GM21367 (cell line): ENCODE measurements at regions not wholly inside any gene's neighbourhood (a gene's known extent, or its start where the extent isn't known, plus 50 kb on each side); places are given as distances from the start of the nearest gene placed in this dataset.

ENCODE experiments used
- ATAC-seq: cut with Tn5 transposase; IDR thresholded peaks from one replicate; pipeline ENCODE4 v1.9.1; 2021; ENCODE audit not compliant: unreplicated experiment

DNA sequence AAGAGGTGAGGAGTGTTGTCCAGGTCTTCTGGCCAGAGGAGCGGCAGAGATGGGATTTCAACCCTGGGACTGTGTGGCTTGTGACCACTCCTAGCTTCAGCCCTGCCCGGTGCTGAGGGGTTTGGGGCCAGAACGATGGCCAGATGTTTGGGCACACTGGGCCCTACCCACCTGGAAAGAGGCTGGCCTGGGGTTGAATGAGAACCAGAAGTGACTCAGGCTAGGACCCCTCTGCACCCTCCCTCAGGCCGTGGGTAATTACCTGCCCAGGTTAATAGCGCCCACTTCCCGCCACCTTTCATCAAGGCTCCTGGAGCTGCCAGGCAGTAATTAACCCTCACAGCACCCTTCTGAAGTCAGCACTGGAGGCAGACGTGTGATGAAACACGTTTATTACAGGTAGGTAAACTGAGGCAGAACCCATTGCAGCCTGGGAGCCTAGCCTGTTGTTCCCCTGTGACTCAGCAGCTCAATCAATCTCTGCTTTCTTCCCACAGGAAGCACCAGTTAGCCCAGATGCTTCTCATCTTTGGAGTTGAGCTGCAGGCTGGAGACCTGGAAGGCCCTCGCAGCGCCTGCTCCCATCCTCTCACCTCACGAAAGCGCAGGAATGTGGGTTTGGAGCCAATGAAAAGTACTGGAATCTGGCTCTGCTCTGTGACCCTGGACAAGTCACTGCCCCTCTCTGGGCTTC is 120.8 kb downstream of the CEBPB start:
- ATAC-seq = no peak

DNA sequence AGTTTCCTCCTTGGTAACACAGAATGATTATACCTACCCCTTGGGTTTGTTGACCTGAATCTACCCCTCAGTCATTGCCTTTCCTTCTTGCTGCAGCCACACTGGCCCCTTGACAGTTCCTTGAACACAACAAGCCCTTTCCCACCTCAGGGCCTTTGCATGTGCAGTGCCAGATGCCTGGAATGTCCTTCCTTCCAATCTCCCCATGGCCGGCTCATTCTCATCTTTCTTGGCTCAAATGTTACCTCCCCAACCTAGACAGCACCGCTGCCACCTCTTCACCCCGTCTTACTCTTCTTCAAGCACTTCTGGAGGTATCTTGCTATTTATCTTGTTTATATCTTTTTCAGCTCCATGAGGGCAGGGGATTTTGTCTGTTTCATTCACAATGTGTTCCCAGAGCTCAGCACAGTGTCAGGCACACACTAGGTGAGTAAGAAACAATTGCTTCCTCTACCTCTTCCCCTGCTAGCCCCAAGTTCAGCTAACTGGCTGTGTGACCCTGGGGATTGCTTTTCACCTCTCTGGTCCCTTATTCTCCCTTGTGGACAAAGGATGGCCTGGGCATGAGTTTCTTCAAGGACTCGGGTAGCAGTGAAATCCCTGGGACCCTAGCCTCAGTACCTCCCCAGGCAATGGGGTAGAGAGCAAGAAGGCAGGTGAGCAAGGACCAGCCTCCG is 121.5 kb downstream of the CEBPB start:
- ATAC-seq = no peak

DNA sequence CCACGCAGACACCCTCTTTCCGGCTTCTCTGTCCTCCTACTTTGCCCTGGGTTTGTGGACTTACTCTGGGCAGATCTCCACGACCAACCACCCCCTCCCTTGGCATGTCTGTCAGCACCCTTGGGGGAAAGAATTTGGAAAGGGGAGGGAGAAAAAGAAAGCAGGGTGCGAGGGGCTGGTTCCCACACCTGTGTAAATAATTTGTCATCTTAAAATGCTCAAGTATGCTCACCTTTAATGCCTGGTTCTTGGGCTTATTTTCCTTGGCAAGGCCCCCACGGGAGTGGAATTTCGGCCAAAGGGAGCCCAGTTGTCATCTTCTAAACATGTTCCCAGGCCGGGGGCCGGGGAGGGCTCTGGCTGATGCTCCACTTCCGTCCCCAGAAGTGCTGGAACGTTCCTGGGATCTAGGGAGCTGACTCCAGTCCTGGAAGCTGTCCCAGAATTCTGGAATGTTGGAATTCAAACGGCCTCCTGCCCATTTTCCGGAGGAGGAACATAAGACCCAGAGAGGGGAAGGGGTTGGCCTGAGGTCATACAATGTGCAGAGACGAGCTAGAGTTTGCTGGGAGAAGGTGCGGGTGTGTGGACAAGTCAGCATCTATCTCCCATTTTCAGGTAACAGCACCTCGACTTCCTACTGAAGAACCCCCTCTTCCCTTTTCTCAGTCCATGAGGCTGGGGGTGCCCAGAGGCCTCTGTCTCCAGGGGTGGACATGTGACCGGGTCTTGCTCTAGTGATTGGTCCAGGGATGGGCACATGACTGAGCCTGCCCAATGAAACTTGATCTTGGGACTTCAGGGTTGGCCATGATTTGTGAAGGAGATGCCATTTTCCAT is 122.3 kb downstream of the CEBPB start:
- ATAC-seq = no peak

DNA sequence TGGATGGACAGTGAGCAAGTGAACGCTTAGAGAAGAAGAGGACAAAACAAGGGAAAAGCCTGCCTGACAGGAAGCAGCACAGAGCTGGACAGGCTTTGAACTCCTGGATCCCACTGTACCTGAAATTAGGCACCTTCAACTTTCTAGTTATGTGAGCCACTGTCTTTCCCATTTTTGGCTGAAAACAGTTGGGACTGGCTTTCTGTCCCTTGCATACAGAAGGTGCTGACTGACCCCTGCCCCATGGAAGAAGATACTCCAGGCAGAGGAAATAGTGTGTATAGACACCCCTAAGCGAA is 122.8 kb downstream of the CEBPB start:
- ATAC-seq = no peak

DNA sequence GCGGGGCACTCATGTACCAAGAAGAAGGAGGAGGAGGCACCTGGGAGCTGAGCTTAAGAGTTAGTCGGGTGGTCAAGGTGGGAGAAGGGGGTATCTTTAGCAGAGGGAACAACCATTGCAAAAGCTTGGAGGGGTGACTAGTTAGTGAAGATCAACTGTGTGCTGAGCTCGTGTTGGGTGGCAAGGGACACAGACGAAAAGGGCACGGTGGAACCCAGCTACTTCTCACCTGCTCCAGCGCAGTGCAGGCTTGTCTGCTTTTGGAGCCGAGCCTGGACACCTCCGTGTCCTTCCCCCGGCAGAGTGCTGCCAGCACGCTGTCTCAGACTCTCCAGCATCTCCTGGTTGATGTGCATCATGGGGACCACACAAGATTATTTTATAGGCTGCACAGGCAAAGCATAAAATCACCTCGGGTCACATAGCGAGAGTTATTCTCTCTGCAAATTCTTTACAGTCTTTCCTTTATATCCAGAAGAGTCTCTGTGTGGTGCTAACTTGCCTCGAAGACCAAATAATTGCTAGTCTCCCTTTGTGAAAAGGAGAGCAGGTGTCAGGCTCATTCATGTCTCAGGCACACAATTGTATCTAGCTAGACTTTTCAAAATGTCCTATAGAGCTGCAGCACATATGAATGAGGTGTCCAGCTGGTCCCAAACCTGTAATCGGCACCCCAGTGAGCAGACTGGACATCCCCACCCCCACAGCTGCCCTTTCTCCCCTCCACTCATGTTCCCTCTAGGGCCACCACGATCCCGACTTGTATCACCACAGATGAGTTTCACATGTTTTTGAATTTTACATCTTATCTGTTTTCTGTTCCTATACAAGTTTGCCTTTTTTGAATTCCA is 123.4 kb downstream of the CEBPB start:
- ATAC-seq = no peak

DNA sequence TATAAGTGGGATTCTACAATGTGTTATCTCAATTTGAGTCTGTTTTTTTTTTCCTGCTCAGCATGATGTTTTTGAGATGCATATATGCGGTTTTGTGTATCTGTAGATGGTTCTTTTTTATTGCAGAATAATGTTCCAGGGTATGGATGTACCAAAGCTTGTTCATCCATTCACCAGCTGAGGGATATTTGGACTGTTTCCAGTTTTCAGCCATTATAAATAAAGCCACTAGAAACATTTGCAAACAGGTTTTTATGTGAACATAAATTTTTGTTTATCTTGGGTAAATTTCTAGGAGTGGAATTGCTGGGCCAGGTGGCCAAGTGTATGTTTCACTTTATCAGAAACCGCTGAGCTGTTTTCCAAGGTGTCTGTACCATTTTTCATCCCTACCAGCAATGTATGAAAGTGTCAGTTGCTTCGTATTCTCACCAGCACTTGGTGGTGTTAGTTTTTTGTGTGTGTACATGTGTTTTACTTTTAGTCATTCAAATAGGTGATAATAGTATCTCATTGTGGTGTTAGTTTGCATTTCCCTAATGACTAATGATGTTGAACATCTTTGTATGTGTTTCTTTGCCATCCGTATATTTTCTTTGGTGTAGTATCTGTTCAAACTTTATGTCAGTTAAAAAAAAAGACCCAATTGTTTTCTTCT is 124.2 kb downstream of the CEBPB start:
- ATAC-seq = no peak

DNA sequence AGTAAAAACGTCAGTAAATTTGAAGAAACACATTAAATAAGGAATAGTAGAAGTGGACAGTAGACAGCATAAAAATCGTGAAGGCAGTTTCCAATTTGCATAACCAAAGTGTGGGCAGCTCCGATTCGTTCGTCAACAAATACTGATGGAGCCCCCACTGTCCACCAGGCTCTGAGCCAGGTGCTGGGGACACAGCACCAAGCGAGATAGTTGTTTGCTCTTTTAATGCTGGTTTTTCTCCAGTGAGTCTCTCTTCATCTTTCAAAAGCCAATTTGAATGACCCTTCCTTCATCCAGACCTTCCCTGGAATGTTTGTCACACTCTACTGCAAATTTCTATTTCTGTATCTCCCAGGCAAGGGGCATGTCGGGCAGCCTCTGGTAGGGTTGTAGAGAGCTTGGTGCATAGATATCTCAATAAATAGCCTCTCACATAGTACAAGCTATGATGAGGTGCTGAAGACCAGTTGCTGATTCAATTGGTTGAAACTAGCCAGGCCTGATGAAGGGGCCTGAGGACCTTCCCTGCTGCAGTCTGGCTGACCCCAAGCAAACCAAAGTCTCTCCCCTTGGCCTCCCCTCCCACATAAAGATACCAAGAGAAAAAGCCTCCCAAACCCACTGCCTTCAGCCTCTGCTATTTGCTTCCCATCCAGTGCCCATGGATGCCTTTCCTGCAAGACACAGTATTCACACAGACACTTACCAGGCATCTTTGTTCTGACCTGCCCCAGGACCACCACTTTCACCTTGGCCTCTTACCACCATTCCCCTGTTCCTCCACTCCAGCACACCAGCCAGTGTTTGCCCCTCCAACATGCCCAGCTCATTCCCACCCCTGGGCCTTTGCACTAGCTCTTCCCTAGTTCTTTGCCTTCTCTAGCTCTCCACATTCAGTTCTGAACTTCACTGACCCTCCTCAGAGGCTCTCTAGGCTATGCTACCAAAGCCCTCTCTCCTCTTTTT is 125.2 kb downstream of the CEBPB start:
- ATAC-seq = no peak

DNA sequence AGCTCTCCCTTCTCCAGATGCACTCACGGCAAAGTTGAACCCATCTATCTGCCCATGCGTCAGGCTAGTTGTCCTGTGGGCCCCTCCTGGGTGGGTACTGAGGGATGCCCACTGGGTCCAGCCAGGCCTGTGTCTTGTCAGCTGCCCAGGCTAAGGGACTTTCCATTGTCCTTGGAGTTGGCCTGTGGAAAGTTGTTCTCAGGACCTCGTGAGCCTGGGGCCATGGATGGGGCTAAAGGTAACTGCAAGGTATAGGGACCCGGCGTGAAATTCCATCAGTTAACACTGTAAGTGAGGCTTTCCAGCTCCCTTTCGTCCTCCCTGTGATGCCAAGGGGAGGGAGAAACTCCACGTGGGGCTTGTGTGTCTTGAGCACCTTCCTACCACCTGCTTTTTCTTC is 126.5 kb downstream of the CEBPB start:
- ATAC-seq = no peak

DNA sequence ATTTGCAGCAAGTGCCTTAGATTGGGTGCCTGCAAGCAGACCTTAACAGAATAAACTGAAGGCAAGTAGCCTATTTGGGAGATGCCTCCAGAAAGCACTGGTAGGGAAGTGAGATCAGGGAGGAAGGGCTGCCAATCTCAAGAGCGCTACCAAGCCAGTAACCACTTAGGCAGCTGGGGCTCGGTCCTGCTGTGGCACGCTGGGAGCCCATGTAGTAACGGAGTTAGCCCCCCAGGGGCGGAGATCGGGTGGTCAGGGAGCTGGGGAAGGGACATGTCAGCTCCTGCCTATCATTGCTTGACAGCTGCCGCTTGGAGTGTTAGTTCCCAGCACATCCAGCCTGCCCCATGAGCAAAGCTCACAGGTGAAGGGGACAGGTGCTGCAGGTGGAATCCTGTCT is 127.0 kb downstream of the CEBPB start:
- ATAC-seq = no peak

DNA sequence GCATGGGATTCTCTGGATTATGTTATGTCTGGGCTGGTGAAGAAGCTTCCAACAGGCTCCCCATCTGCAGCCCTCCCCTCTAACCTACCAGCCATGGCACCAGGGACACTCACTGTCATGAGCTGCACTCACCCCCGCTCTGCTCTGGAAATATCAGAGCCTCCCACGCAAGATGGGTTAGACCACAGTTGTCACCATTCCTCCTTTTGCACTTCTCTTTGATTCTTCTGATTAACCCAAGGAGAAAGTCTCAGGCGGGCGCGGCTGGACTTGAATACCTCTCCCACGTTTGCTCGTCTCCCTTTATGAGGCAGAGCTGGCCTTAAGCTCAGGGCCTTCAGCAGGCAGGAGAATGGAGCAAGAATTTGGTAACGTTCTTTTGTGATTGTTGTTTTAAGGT is 128.1 kb downstream of the CEBPB start:
- no peak for ATAC-seq

DNA sequence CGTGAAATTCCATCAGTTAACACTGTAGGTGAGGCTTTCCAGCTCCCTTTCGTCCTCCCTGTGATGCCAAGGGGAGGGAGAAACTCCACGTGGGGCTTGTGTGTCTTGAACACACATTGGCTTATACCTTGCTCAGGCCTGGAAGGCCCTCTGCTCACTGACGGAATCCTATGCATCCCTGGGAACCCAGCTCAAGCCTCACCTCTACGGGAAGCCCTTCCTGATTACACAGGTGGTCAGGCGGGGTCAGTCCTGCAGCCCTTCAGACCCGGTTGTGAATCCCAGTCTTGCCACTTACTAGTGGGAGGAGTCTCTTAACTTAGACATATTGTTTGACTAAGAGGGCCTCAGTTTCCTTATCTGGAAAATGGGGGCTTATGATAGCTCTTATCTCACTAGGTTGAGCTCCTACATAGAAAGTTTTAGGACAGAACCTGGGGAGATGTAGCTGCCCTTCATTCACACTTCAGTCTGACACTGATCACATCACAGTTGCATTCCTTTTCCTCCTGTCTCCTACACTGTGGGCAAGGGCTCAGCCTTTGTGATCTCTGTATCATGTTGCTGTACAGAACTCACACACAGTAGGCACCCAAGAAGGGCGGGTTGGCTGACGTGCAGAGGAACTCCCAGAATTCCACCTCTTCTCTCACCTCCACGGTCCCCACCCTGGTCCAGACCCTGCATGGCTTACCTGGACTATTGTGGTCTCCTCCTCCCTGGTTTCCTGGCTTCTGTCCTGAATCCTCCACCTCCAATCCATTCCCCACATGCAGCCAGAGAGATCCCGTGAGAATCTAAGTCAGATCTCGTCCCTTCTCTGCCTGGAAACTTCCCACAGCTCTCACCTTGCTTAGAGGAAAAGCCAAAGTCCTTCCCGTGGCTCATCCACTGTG is 129.6 kb downstream of the CEBPB start:
- no peak for ATAC-seq

DNA sequence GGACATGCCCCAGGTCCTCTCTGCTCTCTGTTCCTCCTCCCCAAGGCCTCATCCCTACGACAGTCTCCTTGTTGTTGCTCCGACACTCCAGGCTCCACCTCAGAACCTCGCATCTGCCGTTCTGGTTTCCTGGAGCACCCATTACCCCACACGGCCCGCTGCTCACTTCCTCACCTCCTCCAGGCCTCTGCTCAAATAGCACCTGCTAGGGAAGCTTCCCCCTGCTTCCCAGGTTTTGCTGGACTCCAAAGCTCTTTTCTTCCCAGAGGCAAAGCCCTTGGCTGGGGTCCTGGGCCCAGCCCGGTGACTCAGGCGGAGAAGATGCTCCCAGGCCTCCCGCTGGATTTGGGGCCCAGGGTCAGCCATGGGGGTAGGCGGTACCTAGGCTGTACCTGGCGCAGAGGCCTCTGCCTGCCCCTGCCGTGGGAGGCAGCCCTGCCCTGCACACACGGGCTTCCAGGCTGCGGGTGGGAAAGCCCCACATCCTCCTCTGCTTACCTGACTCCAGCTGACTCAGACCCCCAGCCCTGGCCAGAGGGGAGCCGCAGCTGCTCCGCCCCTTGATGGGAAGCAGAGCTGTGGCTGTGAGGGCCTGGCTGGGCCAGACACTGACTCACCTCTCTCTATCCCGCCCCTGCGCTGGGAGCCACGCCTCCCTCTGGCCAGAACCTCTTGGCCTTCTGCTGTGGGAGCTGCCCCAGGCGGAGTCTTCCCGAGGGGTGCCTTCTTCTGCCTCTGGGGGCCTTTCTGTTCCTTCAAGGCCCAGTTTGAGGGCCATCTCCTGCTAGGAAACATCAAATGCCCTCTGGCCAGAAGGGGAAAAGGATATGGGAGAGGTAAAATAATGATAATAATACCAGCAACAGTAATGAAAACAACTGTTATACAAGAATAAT is 130.5 kb downstream of the CEBPB start:
- no peak for ATAC-seq

DNA sequence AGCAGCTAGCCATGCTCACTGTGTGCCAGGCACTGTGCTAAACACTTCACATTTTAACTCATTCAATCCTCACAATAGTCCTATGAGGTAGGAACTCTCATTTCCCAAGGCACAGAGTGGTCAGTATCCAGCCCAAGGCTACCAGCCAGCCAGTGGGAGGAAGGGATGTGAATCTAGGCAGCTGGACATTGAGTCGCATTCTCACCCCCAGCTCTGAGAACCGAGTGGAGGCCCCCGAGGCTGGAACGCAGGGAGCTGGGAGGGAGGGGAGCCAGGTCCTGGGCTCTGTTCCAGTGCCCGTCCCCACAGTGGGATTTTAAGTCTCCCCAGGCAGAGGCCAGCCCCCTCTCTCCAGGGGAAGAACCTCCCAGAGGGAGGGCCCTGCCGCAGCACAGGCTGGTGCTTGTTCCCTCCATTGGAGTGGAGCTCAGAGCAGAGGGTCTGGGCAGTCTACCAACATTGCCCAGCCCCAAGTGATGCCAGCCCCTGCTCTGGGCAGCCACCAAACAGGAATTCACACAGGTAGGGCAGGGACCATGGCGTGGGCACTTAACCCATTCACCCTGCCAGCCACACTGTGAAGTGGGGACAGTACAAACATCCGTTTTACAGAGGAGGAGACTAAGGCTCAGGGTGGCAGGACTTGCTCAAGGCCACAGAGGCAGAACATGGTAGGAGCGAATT is 131.3 kb downstream of the CEBPB start:
- ATAC-seq = no peak

DNA sequence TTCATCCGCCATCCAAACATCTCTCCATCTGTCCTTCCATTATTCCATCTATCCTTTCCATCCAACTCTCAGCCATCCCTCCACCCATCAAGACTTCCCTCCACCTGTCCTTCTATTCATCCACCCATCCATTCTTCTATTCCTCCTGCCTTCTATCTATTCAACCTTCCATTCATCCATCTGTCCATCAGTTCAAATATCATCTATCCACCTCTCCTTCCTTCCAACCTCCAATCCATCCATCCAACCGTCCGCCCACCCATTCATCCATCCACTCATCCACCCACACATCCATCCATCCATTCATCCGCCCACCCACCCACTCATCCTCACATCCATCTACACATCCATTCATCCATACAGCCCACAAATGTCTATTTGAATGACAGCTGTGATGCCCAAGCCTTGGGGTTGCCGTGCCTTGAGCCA is 132.1 kb downstream of the CEBPB start:
- no peak for ATAC-seq

DNA sequence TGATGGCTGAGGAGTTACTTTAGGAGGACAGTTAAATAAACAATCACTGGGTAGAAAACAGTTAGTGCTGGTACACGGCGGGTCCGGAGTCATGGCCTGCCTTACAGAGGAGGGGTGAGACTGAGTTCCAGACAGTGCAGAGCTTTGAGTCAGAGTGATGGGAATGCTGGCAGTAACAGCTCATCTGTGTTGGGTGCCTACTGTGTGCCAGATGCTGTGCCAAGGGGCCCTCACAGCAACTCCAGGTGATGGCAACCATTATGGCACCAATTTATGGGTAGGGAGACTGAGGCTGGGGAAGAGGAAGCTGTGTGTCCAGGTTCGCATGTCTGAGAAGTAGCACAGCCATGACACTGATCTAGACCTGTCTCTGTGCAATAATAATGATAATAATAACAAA is 132.6 kb downstream of the CEBPB start:
- no peak for ATAC-seq

DNA sequence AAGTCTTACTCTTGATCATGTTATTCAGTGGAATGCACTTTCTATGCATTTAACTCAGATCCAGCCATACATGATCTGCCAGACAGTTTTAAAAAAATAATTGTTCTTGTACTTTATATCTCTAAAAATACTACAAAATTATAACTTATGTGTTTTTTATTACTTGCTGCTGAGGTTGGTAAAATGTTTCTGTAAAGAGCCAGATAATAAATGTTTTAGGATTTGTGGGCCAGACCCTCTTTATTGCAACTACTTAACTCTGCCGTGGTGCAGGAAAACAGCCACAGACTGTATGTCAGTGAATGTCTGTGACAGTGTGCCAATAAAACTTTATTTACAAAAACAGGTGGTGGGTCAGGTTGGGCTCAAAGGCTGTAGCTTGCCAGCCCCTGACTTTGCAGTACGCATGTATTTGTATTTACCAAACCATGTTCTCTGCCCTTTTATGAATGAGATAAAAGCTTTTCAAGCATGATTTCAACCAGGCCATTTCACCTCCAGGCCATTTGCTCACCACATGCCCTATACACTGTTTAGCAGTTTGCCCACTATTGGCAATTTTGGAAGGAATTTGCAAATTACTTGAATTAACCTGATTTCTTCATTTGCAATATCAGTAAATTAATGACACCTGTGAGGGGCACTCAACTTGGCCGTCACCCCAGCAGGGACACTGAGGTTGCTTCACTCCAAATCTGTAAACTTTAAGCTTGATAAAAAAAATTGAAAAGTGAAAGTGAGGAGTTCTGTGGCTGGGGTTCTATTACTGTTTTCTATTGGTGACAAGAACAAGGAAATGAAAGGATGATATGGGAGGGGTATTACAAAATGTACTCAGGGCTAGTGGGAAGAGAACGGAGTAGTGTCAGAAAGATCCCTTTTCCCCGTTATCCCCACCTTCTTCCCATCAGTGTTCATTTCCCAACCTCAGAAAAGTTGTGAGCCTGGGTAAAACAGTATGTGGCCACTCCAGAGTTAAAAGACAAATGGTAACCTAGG is 133.4 kb downstream of the CEBPB start:
- no peak for ATAC-seq
